Right ventricle myocardium inferior (tissue), 1 donor: ENCODE measurements at regions not wholly inside any gene's neighbourhood (a gene's known extent, or its start where the extent isn't known, plus 50 kb on each side); places are given as distances from the start of the nearest gene placed in this dataset.
"Not testable (repeated sequence)": the region's sequence is repeated elsewhere in the genome, so short reads cannot be mapped to it uniquely, and the experiment has no call there.

Experiments
- ATAC-seq: fragments of 200-7000 bp; cut with Tn5 transposase; one replicate; pipeline ENCODE4 v1.9.1; 2020; ENCODE audit warnings: mild to moderate bottlenecking, moderate library complexity
- DNase-seq: peaks from one replicate; pipeline ENCODE4 v3.0.0; 2021; ENCODE audit errors: missing footprints
- intact Hi-C: fragments of 100-400 bp; cut with DNase I; formaldehyde crosslinking; loops from one replicate; pipeline ENCODE4 v1.11.0; 2022
- donor health status: DM: no; HTN: yes; CAD: no; lungs with severe emphysema.

DNA sequence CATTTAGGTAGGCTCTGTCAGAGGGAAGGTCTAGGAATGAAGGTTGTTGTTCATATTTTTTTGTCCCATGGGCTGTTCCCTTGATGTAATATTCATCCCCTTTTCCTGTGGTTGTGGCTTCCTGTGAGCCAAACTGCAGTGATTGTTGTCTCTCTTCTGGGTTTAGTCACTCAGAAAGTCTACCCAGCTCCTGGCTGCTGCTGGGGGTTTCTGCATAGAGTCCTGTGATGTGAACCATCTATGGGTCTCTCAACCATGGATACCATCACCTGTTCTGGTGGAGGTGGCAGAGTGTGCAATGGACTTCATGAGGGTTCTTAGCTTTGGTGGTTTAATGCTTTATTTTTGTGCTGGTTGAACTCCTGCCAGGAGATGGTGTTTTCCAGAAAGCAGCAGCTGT, 122.8 kb downstream of the ZC4H2 start:
- ATAC-seq (no peak), DNase-seq (no peak)
- intact Hi-C loops, result no loop called here

DNA sequence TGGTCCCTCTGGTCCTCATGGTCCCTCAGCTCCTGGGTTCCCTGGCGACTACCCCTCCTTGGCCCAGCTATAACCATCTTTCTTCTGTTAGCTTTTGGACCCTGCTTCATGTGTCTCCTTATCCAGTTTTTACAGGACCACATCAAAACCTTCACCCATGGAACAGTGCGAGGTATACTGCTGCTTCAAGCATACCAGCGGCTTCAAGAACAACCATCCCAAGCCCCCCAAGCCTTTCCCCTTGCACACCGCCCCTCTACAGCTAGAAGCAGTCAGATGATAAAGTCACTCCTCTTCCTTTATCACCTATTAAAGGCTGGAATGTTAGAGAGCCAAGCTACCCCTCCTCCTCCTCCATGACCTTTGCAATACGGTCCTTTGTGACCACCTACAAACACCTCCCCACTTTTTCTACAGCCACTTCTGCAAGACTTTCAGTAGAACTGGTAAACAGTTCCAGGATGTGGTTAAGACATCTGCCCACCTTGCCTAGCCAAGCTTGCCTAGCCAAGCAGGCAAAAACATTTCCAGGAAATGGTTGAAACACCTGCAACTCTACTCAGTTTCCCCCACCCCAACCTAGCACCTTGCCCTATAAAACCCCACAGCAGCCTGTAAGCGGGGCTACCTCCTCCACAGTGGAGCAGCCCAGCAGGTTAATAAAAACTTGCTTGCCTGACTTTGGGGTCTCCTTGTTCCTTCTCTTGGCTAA, 125.7 kb downstream of the ZC4H2 start:
- ATAC-seq (no peak), DNase-seq (no peak)
- intact Hi-C loops, result no loop called here

DNA sequence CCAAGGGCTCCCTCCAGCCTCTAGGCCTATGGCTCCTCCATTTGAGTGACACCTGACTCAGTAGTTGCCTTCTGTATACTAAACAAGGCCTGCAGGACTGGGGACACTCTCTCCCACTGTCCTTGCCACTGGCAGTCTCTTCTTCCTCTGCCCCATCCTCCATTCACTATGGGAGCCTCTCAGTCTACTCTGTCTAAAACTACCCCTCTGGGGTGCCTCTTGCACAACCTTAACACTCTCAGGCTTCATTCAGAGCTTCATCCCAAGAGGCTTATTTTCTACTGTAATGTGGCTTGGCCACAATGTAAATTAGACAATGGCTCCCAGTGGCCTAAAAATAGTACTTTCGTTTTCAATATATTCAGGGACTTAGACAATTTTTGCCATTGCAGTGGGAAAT, 133.0 kb downstream of the ZC4H2 start:
- intact Hi-C loops, result no loop called here
- no peak for DNase-seq
- ATAC-seq, result no peak

DNA sequence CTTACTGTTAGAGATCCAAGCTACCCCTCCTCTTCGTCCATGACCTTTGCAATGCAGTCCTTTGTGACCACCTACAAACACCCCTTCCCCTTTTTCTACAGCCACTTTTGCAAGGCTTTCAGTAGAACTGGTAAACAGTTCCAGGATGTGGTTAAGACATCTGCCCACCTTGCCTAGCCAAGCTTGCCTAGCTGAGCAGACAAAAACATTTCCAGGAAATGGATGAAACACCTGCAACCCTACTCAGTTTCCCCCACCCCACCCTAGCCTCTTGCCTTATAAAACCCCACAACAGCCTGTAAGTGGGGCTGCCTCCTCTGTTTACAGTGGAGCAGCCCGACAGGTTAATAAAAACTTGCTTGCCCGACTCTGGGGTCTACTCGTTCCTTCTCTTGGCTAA, 133.8 kb downstream of the ZC4H2 start:
- intact Hi-C loops, result no loop called here
- DNase-seq, result no peak
- no peak for ATAC-seq

DNA sequence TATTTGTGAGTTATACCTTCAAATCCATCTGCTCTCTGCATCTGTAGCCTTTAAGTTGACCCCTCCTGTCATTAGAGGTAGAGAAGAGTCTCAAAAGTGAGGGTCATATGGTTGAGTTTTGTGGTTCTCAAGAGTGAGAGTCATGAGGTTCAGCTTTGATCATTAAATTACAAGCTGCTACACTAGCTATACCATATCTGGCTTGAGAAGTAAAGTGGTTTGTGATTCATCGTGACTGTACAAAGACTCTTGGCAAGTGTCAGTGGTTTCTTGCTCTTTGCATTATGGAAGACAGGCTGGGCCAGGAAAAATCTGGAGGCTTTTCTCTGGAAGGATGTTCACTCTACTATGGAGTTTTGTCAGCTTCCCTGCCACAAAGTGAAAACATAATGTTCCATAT, 170.6 kb downstream of the ZC4H2 start:
- ATAC-seq (no peak), DNase-seq (no peak)
- intact Hi-C loops, result no loop called here

DNA sequence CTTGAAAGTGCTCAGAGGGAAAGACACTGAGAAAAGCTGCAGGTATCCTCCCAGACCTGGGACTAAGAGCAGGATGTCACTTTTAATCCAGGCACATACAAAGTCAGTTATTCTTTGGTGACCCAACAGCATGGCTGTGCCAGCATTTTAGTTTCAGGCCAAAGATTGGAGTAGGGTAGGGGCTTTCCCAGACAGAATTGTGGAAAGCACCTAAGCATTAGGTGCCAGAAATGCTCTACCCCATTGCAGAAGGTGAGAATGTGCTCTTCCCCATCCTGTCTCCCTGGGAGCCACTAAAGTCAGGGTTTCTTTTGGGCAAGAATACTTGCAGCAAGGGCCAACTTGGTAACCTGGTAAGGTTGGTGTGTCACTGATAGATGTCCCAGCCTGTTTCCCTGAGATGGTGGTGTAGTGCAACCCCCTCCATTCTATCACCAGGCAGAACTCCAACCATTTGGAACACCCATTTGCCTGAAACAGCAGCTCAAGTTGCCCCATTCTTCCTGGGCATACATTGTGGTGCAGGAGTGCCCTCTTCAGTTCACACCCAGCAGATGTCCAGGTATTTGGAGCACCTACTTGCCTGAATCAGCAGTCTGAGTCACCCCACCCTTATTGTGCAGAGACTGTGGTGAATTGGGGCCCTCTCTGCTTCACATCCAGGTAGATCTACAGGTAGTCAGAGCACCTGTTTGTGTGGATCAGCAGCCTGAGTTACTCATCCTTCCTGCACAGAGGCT, 183.5 kb downstream of the ZC4H2 start:
- DNase-seq (no peak), ATAC-seq (no peak)
- intact Hi-C loops, result no loop called here

DNA sequence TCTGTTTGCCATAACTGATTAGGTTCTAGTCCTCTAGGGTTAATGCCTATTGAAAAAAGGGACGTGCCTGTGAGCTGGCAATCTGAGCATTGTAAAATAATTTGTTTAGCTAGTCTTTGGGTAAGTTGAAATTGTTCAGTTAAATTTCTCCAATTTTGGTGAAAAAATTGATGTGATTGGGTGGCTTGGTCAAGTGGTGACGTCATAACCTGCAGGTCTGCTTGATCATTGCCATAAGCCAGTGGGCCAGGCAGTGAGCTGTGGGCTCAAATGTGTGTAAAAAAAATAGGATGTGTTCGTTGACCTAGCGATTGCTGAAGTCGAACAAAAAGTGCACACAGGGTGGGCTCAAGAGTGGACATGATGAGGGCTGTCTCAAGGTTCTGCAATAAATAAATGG, 193.3 kb downstream of the ZC4H2 start:
- DNase-seq, result peak; percentile 11
- intact Hi-C loops, result no loop called here
- no peak for ATAC-seq

DNA sequence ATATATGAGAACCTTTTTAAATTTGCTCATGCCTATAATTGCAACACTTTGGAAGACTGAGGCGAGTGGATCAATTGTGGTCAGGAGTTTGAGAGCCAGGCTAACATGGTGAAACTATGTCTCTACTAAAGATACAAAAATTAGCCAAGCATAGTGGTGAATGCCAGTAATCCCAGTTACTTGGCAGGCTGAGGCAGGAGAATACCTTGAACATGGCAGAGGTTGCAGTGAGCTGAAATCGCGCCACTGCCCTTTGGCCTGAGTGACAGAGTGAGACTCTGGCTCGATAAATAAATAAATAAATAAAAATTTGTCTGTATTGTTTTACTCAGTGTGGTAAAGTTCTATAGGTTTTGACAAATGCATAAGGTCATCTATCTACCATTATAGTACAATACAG, 218.2 kb downstream of the ZC4H2 start:
- intact Hi-C loops, result no loop called here
- no peak for ATAC-seq

DNA sequence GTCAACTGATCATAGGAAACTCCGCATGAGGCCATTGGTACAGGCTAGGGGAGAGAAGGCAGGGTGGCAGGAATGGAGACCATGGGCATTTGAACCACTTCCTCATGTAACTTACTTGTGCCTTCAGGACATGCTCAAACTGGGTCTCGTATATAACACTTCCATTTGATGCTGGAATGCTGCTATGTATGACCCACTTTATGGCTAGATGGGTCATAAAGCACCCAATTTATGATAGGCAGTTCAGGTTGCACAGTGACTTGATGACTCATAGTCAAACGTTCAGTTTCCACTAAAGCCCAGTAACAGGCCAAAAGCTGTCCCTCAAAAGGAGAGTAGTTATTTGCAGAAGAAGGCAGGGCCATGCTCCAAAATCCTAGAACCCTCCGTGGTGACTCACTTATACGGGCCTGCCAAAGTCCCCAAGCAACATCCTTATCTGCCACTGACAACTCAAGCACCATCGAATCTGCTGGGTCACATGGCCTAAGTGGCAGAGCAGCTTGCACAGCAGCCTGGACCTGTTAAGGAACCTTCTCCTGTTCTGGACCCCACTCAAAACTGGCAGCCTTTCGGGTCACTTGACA, 236.4 kb downstream of the ZC4H2 start:
- DNase-seq (no peak), ATAC-seq (no peak)
- intact Hi-C loops, result no loop called here

More for the DNA sequence above, 218.2 kb downstream of the ZC4H2 start:
- DNase-seq, result no peak

DNA sequence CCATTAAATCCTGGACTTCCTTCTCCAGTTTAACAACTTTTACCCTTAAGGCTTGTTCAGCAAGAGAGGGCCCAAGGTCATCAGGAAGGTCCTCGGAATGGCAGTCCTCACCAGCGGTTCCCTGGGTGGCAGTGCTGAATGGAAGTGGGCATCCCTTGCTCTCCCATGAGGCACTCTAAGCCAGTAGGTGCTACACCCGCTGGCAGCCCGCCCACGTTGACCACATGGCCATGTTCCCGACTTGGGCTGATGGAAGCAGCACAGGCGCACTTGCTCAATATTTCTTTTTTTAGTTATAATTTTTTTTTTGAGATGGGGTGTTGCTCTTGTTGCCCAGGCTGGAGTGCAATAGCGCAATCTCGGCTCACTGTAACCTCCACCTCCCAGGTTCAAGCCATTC, 277.9 kb downstream of the ZC4H2 start:
- ATAC-seq, result no peak
- intact Hi-C loops, result no loop called here
- DNase-seq, result no peak

DNA sequence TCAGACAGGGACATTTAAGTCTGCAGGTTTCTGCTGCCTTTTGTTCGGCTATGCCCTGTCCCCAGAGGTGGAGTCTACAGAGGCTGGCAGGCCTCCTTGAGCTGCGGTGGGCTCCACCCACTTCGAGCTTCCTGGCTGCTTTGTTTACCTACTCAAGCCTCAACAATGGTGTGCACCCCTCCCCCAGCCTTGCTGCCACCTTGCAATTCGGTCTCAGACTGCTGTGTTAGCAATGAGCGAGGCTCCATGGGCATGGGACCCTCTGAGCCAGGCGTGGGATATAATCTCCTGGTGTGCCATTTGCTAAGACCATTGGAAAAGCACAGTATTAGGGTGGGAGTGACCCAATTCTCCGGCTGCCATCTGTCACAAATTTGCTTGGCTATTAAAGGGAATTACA, 280.9 kb downstream of the ZC4H2 start:
- DNase-seq, intact Hi-C loops, ATAC-seq: not testable (repeated sequence)

DNA sequence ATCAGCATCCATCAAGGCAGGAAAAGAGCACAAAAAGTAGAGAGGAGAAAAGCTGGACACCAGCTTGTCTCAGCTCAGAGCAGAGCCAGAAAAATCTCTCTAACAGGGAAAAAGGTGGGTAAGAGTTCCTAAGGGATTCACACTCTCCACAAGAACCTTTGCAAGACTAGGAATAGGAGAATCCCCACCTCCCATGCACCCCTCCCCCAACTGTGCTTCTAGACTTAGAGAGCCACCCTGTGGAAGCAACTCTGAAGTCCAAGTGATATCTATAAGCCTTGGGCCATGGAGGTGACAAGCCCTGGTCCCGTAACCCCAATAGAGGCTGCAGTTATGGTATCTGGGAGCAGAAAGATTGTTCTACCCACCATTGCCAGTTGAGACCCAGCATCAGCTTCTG, 267.6 kb upstream of the MTMR8 start:
- intact Hi-C loops, result no loop called here
- no peak for DNase-seq
- ATAC-seq, result no peak

DNA sequence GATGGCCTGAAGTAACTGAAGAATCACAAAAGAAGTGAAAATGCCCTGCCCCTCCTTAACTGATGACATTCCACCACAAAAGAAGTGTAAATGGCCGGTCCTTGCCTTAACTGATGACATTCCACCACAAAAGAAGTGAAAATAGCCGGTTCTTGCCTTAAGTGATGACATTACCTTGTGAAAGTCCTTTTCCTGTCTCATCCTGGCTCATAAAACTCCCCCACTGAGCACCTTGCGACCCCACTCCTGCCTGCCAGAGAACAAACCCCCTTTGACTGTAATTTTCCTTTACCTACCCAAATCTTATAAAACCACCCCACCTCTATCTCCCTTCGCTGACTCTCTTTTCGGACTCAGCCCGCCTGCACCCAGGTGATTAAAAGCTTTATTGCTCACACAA, 262.0 kb upstream of the MTMR8 start:
- DNase-seq, intact Hi-C loops, ATAC-seq: not testable (repeated sequence)

DNA sequence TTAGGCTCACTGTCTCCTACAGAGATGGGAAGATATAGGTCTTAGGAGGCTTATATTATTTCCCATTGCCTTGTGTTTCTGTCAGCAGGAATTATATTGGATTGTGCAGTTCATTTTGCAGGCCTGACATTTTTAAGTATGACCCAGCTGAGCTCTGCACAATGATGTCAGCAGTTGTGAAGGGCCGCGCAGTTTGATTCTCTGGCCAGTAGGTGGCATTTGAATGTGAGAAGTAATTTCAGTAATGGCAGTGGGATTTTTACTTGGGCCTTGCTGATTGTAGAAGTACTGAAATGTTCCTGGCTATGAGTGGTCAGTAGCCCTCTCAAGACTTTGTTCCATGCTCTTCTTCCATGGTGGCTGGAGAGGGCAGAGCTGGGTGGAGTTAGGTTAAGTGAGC, 247.2 kb upstream of the MTMR8 start:
- DNase-seq, result no peak
- no peak for ATAC-seq
- intact Hi-C loops, result no loop called here
